ENCODE measurements at regions not wholly inside any gene's neighbourhood (a gene's known extent, or its start where the extent isn't known, plus 50 kb on each side); places are given as distances from the start of the nearest gene placed in this dataset.

DNA sequence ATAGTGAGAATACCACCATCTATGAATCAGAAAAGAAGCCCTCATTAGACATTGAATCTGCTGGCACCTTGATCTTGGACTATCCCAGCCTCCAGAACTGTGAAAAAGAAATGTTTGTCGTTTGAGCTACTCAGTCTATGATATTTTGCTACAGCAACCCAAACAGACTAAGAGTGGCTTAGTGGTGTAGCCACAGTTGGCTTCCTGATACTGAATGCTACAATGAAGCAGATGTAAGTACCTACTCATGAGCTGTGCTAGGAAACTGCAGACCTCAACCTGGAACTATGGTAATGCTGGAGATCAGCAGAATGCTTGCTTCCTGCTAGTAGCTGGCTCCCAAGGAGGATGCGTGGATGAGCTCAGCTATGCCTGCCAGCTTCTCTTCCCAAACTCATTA, 268.6 kb upstream of the CRY1 start:
- ATAC-seq = no peak
- Histone ChIP-seq H3K4me3 (replicated peaks in 1 of 3; ENCODE audit: insufficient read depth in 1 of 3, low read depth in 2 of 3, low read length in 3 of 3) (no peak overlapping the region), H3K79me2 (ENCODE audit: insufficient read depth, low read length) (no peaks in the 10 kb centered on the region), H3K4me1 (ENCODE audit: insufficient read depth, low read length) (peaks cover 25% of the 10 kb centered on the region), H3K9me3 (ENCODE audit: low read length) (no peaks in the 10 kb centered on the region), H3K27ac (ENCODE audit: extremely low read length, insufficient read depth, low read length) (no peak overlapping the region), H2AFZ (ENCODE audit: low read length) (no peak overlapping the region), H3K4me2 (ENCODE audit: low read depth, low read length) (no peak overlapping the region), H4K20me1 (ENCODE audit: insufficient read depth, low read length) (no peaks in the 10 kb centered on the region), H3K27me3 (ENCODE audit: control insufficient read depth in 1 of 2, insufficient read depth in 2 of 2, low read length in 2 of 2) (no peaks in the 10 kb centered on the region), H3K9ac (ENCODE audit: insufficient read depth, low read depth, low read length) (no peak overlapping the region), H3K36me3 (replicated peaks in 1 of 2; ENCODE audit: control insufficient read depth in 1 of 2, insufficient read depth in 2 of 2, low read length in 2 of 2) (no peaks in the 10 kb centered on the region)
- TF ChIP-seq PHF5A (CRISPR knock-in tag; IDR thresholded peaks at IDR 0.05; ENCODE audit: low read depth, unreplicated experiment) (no peak), ZNF225 (CRISPR knock-in tag; IDR thresholded peaks at IDR 0.05) (no peak), FOXO1 (CRISPR knock-in tag; IDR thresholded peaks at IDR 0.05) (no peak), SIN3B (IDR thresholded peaks at IDR 0.05; ENCODE audit: low read length) (no peak), SRSF9 (IDR thresholded peaks at IDR 0.05; ENCODE audit: borderline replicate concordance, insufficient read depth, low read depth, low read length, poor library complexity, severe bottlenecking) (no peak), ZKSCAN5 (CRISPR knock-in tag; IDR thresholded peaks at IDR 0.05) (no peak), SAP130 (CRISPR knock-in tag; IDR thresholded peaks at IDR 0.05; ENCODE audit: low read depth) (no peak), ZNF382 (CRISPR knock-in tag; IDR thresholded peaks at IDR 0.05; ENCODE audit: borderline replicate concordance) (no peak)
- TF ChIP-seq, protein P1, sequence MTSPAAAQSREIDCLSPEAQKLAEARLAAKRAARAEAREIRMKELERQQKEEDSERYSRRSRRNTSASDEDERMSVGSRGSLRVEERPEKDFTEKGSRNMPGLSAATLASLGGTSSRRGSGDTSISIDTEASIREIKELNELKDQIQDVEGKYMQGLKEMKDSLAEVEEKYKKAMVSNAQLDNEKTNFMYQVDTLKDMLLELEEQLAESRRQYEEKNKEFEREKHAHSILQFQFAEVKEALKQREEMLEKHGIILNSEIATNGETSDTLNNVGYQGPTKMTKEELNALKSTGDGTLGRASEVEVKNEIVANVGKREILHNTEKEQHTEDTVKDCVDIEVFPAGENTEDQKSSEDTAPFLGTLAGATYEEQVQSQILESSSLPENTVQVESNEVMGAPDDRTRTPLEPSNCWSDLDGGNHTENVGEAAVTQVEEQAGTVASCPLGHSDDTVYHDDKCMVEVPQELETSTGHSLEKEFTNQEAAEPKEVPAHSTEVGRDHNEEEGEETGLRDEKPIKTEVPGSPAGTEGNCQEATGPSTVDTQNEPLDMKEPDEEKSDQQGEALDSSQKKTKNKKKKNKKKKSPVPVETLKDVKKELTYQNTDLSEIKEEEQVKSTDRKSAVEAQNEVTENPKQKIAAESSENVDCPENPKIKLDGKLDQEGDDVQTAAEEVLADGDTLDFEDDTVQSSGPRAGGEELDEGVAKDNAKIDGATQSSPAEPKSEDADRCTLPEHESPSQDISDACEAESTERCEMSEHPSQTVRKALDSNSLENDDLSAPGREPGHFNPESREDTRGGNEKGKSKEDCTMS (CRISPR knock-in tag; conservative IDR thresholded peaks at IDR 0.05) = no peak
- TF ChIP-seq, protein P2, sequence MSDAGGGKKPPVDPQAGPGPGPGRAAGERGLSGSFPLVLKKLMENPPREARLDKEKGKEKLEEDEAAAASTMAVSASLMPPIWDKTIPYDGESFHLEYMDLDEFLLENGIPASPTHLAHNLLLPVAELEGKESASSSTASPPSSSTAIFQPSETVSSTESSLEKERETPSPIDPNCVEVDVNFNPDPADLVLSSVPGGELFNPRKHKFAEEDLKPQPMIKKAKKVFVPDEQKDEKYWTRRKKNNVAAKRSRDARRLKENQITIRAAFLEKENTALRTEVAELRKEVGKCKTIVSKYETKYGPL (CRISPR knock-in tag; IDR thresholded peaks at IDR 0.05) = no peak
- TF ChIP-seq, protein P3, sequence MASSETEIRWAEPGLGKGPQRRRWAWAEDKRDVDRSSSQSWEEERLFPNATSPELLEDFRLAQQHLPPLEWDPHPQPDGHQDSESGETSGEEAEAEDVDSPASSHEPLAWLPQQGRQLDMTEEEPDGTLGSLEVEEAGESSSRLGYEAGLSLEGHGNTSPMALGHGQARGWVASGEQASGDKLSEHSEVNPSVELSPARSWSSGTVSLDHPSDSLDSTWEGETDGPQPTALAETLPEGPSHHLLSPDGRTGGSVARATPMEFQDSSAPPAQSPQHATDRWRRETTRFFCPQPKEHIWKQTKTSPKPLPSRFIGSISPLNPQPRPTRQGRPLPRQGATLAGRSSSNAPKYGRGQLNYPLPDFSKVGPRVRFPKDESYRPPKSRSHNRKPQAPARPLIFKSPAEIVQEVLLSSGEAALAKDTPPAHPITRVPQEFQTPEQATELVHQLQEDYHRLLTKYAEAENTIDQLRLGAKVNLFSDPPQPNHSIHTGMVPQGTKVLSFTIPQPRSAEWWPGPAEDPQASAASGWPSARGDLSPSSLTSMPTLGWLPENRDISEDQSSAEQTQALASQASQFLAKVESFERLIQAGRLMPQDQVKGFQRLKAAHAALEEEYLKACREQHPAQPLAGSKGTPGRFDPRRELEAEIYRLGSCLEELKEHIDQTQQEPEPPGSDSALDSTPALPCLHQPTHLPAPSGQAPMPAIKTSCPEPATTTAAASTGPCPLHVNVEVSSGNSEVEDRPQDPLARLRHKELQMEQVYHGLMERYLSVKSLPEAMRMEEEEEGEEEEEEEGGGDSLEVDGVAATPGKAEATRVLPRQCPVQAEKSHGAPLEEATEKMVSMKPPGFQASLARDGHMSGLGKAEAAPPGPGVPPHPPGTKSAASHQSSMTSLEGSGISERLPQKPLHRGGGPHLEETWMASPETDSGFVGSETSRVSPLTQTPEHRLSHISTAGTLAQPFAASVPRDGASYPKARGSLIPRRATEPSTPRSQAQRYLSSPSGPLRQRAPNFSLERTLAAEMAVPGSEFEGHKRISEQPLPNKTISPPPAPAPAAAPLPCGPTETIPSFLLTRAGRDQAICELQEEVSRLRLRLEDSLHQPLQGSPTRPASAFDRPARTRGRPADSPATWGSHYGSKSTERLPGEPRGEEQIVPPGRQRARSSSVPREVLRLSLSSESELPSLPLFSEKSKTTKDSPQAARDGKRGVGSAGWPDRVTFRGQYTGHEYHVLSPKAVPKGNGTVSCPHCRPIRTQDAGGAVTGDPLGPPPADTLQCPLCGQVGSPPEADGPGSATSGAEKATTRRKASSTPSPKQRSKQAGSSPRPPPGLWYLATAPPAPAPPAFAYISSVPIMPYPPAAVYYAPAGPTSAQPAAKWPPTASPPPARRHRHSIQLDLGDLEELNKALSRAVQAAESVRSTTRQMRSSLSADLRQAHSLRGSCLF (CRISPR knock-in tag; IDR thresholded peaks at IDR 0.05; ENCODE audit: borderline replicate concordance) = no peak
- TF ChIP-seq, protein P4, sequence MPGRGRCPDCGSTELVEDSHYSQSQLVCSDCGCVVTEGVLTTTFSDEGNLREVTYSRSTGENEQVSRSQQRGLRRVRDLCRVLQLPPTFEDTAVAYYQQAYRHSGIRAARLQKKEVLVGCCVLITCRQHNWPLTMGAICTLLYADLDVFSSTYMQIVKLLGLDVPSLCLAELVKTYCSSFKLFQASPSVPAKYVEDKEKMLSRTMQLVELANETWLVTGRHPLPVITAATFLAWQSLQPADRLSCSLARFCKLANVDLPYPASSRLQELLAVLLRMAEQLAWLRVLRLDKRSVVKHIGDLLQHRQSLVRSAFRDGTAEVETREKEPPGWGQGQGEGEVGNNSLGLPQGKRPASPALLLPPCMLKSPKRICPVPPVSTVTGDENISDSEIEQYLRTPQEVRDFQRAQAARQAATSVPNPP (CRISPR knock-in tag; IDR thresholded peaks at IDR 0.05) = no peak
- in situ Hi-C loops (cut with HindIII; ENCODE audit: extremely low pct_ligation_motif_present, low pct_unique_long_range_greater_than_20kb) = no loop called here
- CTCF ChIA-PET (ENCODE audit: low intra/inter-chr PET ratio, low total read pairs) = no interaction called here
- intact Hi-C loops (cut with micrococcal nuclease; ENCODE audit: unreplicated experiment) = no loop called here
- BruUV-seq (replicated peaks) = no TSS peak
- POLR2A ChIA-PET = interaction anchor here (1.3 kb wide), 1 partner anchor 13 kb away, joined by 3 read pairs; no protein-coding TSS in a partner anchor
- no peak for FAIRE-seq
- WGBS (ENCODE audit: low lambda C conversion rate) = 41% methylated on average over 2 of the region's 2 CpGs
- DNase-seq (ENCODE audit: low spot score) = no peak
